ENCODE measurements at regions not wholly inside any gene's neighbourhood (a gene's known extent, or its start where the extent isn't known, plus 50 kb on each side); places are given as distances from the start of the nearest gene placed in this dataset.

DNA sequence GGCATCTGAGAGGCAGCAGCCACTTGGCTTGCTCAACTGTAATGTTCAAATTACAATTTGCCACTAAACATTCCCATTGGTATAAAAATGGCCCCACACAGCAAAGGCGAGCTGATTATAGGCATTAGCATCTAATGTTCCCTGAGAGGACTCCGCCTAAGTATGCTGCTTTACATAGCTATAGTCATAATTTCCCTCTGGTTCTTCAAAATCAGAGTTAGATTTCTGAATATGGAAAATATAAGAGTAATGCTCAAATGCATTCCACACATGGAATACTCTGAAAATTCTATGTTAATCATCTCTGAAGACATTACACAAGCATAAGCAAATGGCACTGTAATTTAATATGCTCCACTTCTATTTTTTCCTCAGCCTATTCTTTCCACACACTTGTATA is 83.7 kb upstream of the BTG1 start:
- Histone ChIP-seq H3K27me3 (ENCODE audit: control insufficient read depth in 1 of 2, insufficient read depth in 2 of 2, low read length in 2 of 2) (no peaks in the 10 kb centered on the region), H3K27ac (ENCODE audit: low read depth in 2 of 2, low read length in 1 of 2) (no peak overlapping the region), H3K9me3 (ENCODE audit: control insufficient read depth in 2 of 2, insufficient read depth in 1 of 2, low read depth in 1 of 2, low read length in 1 of 2) (no peaks in the 10 kb centered on the region), H3K4me1 (ENCODE audit: control insufficient read depth in 2 of 2, insufficient read depth in 2 of 2, low read length in 1 of 2) (peaks cover 0 to 4% of the 10 kb centered on the region in 2 donors), H3K4me3 (ENCODE audit: low read depth in 1 of 2, low read length in 2 of 2) (no peak overlapping the region), H3K36me3 (ENCODE audit: control insufficient read depth in 2 of 2, insufficient read depth in 2 of 2, low read length in 1 of 2) (no peaks in the 10 kb centered on the region)
- 96% methylated on average over 2 of the region's 2 CpGs for WGBS, 2 donors

DNA sequence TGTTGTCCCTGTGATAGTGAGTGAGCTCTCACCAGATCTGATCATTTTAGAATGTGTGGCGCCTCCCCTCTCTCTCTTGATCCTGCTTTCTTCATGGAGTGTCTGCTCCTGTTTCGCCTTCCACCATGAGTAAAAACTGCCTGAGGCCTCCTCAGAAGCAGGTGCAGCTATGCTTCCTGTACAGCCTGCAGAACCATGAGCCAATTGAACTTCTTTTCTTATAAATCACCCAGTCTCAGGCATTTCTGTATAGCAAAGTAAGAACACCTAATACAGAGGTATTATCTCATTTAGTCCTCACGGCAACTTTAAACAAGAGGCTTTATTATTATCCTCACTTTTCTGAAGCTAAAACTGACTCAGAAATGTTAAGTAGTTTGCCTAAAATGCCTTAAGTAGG is 81.3 kb upstream of the BTG1 start:
- Histone ChIP-seq H3K4me3 (ENCODE audit: low read depth in 1 of 2, low read length in 2 of 2) (no peak overlapping the region), H3K27me3 (ENCODE audit: control insufficient read depth in 1 of 2, insufficient read depth in 2 of 2, low read length in 2 of 2) (no peaks in the 10 kb centered on the region), H3K9me3 (ENCODE audit: control insufficient read depth in 2 of 2, insufficient read depth in 1 of 2, low read depth in 1 of 2, low read length in 1 of 2) (no peaks in the 10 kb centered on the region), H3K27ac (ENCODE audit: low read depth in 2 of 2, low read length in 1 of 2) (peak overlapping the region in 1 of 2 donors; percentile 49), H3K36me3 (ENCODE audit: control insufficient read depth in 2 of 2, insufficient read depth in 2 of 2, low read length in 1 of 2) (no peaks in the 10 kb centered on the region), H3K4me1 (ENCODE audit: control insufficient read depth in 2 of 2, insufficient read depth in 2 of 2, low read length in 1 of 2) (peaks cover 0 to 4% of the 10 kb centered on the region in 2 donors)
- WGBS, 2 donors, result 57 to 60% methylated on average over 3 of the region's 3 CpGs

DNA sequence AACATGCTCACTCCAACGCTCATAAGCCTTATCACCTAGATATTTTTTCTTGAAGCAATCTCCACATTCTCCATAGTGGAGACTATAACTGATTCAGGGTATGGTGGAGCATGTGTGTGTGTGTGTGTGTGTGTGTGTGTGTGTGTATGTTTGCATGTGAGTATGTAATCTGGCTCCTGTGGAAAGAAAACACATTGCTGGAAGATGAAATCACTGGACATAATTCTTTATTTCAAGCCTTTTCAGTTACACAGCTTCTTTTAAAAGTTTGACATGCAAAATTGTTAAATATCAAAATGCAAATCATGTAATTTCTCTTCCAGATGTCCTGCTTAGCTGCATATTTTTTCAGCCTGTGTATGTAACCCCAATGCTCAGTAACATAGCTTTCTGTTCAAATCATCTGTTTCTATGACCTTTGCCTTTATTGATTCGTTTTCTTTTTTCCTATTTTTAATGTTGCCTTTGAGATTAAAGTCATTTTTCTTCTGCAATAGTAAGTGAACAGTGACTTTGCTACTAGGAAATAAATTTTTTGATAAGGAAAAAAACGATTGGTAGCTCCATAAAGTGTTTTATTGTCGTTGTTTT is 80.5 kb upstream of the BTG1 start:
- 61 to 75% methylated on average over 4 of the region's 4 CpGs for WGBS, 2 donors
- H3K9me3 ChIP-seq (ENCODE audit: control insufficient read depth in 2 of 2, insufficient read depth in 1 of 2, low read depth in 1 of 2, low read length in 1 of 2), result no peaks in the 10 kb centered on the region
- no peak overlapping the region for H3K27ac ChIP-seq (ENCODE audit: low read depth in 2 of 2, low read length in 1 of 2)
- H3K36me3 ChIP-seq (ENCODE audit: control insufficient read depth in 2 of 2, insufficient read depth in 2 of 2, low read length in 1 of 2), result no peaks in the 10 kb centered on the region
- no peaks in the 10 kb centered on the region for H3K27me3 ChIP-seq (ENCODE audit: control insufficient read depth in 1 of 2, insufficient read depth in 2 of 2, low read length in 2 of 2)
- peaks cover 0 to 4% of the 10 kb centered on the region in 2 donors for H3K4me1 ChIP-seq (ENCODE audit: control insufficient read depth in 2 of 2, insufficient read depth in 2 of 2, low read length in 1 of 2)
- H3K4me3 ChIP-seq (ENCODE audit: low read depth in 1 of 2, low read length in 2 of 2), result no peak overlapping the region

DNA sequence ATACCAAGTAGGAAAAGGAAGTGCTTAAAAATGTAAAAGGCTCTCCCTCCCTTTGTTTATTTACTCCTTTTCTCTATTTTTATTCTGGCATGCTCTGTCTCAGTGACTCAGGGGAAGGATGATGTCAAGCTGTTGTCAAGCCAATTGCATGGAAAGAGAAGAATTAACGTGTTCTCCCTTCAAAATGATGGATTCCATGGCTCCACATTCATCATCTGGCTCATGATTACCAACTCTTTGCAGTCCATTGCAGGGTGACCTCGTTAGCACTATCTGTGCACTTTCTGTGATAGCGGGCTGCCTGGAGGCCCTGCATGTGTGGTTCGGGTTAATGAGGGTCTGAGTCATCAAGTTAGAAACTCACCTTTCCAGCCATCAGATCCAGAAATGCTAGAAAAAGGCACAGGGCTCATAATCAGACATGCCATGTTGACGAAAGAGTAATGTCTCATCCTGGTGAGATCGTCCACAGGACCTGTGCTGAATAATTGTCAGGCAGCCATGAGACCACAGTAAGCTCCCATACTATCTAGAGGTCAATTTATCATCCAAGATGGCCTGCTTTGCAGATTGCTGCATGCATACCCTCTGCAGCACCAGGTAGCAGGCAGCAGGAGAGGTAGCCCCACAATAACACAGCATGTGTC is 79.2 kb upstream of the BTG1 start:
- H3K27me3 ChIP-seq (ENCODE audit: control insufficient read depth in 1 of 2, insufficient read depth in 2 of 2, low read length in 2 of 2), result no peaks in the 10 kb centered on the region
- H3K4me1 ChIP-seq (ENCODE audit: control insufficient read depth in 2 of 2, insufficient read depth in 2 of 2, low read length in 1 of 2), result peaks cover 0 to 4% of the 10 kb centered on the region in 2 donors
- peak overlapping the region in 1 of 2 donors; percentile 42 for H3K27ac ChIP-seq (ENCODE audit: low read depth in 2 of 2, low read length in 1 of 2)
- WGBS, 2 donors, result 30 to 50% methylated on average over 6 of the region's 6 CpGs
- no peak overlapping the region for H3K4me3 ChIP-seq (ENCODE audit: low read depth in 1 of 2, low read length in 2 of 2)
- H3K9me3 ChIP-seq (ENCODE audit: control insufficient read depth in 2 of 2, insufficient read depth in 1 of 2, low read depth in 1 of 2, low read length in 1 of 2), result no peaks in the 10 kb centered on the region
- H3K36me3 ChIP-seq (ENCODE audit: control insufficient read depth in 2 of 2, insufficient read depth in 2 of 2, low read length in 1 of 2), result no peaks in the 10 kb centered on the region

DNA sequence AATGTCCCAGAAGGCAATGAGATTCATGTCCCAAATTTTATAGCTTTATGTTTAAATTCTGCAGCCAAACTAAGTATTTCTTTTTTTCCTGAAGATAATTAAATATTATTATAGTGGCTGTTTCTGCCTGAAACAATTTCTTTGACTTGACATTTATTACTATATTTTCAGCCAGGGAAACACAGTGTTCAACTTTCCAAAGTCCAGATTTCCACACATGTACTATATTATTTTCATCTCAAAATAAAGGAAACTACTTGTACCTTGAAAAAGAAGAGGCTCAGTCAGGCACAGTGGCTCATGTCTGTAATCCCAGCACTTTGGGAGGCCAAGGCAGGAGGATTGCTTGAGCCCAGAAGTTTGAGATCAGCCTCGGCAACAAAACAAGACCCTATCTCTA is 77.8 kb upstream of the BTG1 start:
- Histone ChIP-seq H3K9me3 (ENCODE audit: control insufficient read depth in 2 of 2, insufficient read depth in 1 of 2, low read depth in 1 of 2, low read length in 1 of 2) (no peaks in the 10 kb centered on the region), H3K4me3 (ENCODE audit: low read depth in 1 of 2, low read length in 2 of 2) (no peak overlapping the region), H3K27ac (ENCODE audit: low read depth in 2 of 2, low read length in 1 of 2) (no peak overlapping the region), H3K27me3 (ENCODE audit: control insufficient read depth in 1 of 2, insufficient read depth in 2 of 2, low read length in 2 of 2) (no peaks in the 10 kb centered on the region), H3K36me3 (ENCODE audit: control insufficient read depth in 2 of 2, insufficient read depth in 2 of 2, low read length in 1 of 2) (no peaks in the 10 kb centered on the region), H3K4me1 (ENCODE audit: control insufficient read depth in 2 of 2, insufficient read depth in 2 of 2, low read length in 1 of 2) (peaks cover 0 to 4% of the 10 kb centered on the region in 2 donors)
- WGBS, 2 donors, result 93 to 97% methylated on average over 1 of the region's 1 CpG

DNA sequence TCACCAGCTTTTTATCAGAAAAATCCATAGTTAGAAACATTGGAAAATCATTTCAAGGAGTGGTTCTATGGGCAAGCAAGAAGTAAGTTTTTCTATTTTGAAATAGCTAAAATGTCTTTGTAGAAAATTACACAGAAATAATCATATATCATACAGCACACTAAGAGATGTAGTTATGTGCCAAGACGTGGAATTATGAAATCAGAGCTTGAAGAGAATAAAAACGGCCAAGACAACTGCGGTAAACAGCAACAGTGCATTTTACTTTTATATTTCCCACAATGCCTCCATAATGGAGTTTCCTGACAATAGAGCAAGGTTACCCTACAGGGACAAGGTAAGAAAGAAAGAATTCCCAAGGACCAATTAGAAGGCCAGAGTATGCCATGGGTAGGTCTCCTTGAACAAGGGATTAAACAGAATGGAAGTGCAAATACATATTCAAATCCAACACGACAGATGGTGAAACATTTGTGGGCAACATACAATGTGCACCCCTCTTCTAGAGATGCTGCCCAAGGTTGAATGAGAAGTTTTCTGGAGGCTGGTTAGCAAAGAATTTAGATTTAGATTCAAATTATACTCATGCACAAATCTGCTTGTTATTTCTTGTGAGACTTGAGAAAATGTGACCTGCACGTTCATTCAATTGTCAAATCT is 76.1 kb upstream of the BTG1 start:
- peaks cover 0 to 4% of the 10 kb centered on the region in 2 donors for H3K4me1 ChIP-seq (ENCODE audit: control insufficient read depth in 2 of 2, insufficient read depth in 2 of 2, low read length in 1 of 2)
- H3K9me3 ChIP-seq (ENCODE audit: control insufficient read depth in 2 of 2, insufficient read depth in 1 of 2, low read depth in 1 of 2, low read length in 1 of 2), result no peaks in the 10 kb centered on the region
- no peak overlapping the region for H3K27ac ChIP-seq (ENCODE audit: low read depth in 2 of 2, low read length in 1 of 2)
- H3K4me3 ChIP-seq (ENCODE audit: low read depth in 1 of 2, low read length in 2 of 2), result no peak overlapping the region
- no peaks in the 10 kb centered on the region for H3K36me3 ChIP-seq (ENCODE audit: control insufficient read depth in 2 of 2, insufficient read depth in 2 of 2, low read length in 1 of 2)
- WGBS, 2 donors, result 87 to 89% methylated on average over 5 of the region's 5 CpGs
- no peaks in the 10 kb centered on the region for H3K27me3 ChIP-seq (ENCODE audit: control insufficient read depth in 1 of 2, insufficient read depth in 2 of 2, low read length in 2 of 2)

DNA sequence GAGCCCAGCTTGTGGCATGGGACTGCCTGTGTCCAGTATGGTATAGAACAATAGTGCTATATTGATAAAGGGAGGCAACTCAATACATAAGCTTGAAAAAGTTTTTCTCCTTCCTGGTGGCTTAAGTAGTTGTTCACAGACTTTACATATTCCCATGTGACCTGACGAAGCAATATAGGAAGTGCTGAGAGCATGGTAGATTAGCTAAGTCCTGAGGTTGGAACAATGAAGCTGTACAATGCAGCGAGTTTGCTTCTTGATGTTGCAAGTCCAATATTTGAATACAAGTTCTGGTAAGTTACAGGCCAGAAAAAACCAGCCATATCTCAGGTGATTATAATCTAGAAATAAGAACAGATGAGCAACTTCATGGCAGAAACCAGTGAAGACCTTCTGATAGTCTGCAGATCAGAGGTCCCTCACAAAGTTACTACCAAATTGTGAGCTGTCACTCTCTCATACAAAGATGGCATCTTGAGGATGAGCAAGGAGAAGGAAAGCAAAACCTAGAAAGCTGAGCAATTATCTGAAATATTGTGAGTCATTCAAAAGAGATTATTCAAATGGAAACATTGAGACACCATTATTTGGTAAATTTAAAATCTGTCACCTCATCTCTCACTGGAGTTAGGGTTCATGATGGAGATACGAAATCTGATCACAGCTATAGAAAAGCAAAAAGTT is 72.9 kb upstream of the BTG1 start:
- Histone ChIP-seq H3K27ac (ENCODE audit: low read depth in 2 of 2, low read length in 1 of 2) (no peak overlapping the region), H3K4me1 (ENCODE audit: control insufficient read depth in 2 of 2, insufficient read depth in 2 of 2, low read length in 1 of 2) (no peaks in the 10 kb centered on the region)

DNA sequence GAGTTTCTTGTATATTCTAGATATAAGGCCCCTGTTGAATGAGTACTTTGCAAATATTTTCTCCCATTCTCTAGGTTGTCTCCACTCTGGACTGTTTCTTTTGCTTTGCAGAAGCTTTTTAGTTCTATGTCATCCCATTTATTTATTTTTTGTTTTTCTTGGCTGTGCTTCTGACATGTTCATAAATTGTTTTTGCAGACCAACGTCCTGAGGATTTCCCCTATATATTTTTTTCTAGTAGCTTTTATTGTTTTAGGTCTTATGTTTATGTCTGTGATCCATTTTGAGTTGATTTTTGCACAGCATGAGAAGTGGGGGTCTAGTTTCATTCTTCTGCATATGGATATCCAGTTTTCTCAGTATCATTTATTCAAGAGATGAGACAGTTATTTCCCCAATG is 70.4 kb upstream of the BTG1 start:
- no peaks in the 10 kb centered on the region for H3K4me1 ChIP-seq (ENCODE audit: control insufficient read depth in 2 of 2, insufficient read depth in 2 of 2, low read length in 1 of 2)
- H3K27me3 ChIP-seq (ENCODE audit: control insufficient read depth in 1 of 2, insufficient read depth in 2 of 2, low read length in 2 of 2), result no peaks in the 10 kb centered on the region
- no peak overlapping the region for H3K27ac ChIP-seq (ENCODE audit: low read depth in 2 of 2, low read length in 1 of 2)
- H3K36me3 ChIP-seq (ENCODE audit: control insufficient read depth in 2 of 2, insufficient read depth in 2 of 2, low read length in 1 of 2), result no peaks in the 10 kb centered on the region
- H3K9me3 ChIP-seq (ENCODE audit: control insufficient read depth in 2 of 2, insufficient read depth in 1 of 2, low read depth in 1 of 2, low read length in 1 of 2), result no peaks in the 10 kb centered on the region
- H3K4me3 ChIP-seq (ENCODE audit: low read depth in 1 of 2, low read length in 2 of 2), result no peak overlapping the region
- WGBS, 2 donors, result 11 to 23% methylated on average over 1 of the region's 1 CpG

More for the DNA sequence above, 72.9 kb upstream of the BTG1 start:
- Histone ChIP-seq H3K36me3 (ENCODE audit: control insufficient read depth in 2 of 2, insufficient read depth in 2 of 2, low read length in 1 of 2) (no peaks in the 10 kb centered on the region), H3K27me3 (ENCODE audit: control insufficient read depth in 1 of 2, insufficient read depth in 2 of 2, low read length in 2 of 2) (no peaks in the 10 kb centered on the region), H3K9me3 (ENCODE audit: control insufficient read depth in 2 of 2, insufficient read depth in 1 of 2, low read depth in 1 of 2, low read length in 1 of 2) (no peaks in the 10 kb centered on the region), H3K4me3 (ENCODE audit: low read depth in 1 of 2, low read length in 2 of 2) (no peak overlapping the region)
- 79 to 86% methylated on average over 3 of the region's 3 CpGs for WGBS, 2 donors

DNA sequence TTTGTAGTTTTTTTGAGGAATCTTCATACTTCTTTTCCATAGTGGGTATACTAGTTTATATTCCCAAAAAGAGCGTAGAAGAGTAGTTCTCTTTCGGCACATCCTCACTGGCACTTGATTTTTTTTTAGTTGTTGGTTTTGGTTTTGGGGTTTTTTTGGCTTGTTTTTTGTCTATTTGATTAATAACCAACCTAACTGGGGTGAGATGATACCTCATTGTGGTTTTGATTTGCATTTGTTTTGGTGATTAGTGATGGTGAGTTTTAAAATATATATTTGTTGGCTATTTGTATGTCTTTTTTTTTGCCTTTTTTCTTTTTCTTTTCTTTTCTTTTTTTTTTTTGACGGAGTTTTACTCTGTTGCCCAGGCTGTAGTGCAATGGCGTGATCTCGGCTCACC is 69.7 kb upstream of the BTG1 start:
- H3K4me3 ChIP-seq (ENCODE audit: low read depth in 1 of 2, low read length in 2 of 2), result no peak overlapping the region
- no peaks in the 10 kb centered on the region for H3K27me3 ChIP-seq (ENCODE audit: control insufficient read depth in 1 of 2, insufficient read depth in 2 of 2, low read length in 2 of 2)
- WGBS, 2 donors, result 94 to 97% methylated on average over 5 of the region's 5 CpGs
- no peaks in the 10 kb centered on the region for H3K36me3 ChIP-seq (ENCODE audit: control insufficient read depth in 2 of 2, insufficient read depth in 2 of 2, low read length in 1 of 2)
- H3K27ac ChIP-seq (ENCODE audit: low read depth in 2 of 2, low read length in 1 of 2), result no peak overlapping the region
- H3K9me3 ChIP-seq (ENCODE audit: control insufficient read depth in 2 of 2, insufficient read depth in 1 of 2, low read depth in 1 of 2, low read length in 1 of 2), result no peaks in the 10 kb centered on the region
- H3K4me1 ChIP-seq (ENCODE audit: control insufficient read depth in 2 of 2, insufficient read depth in 2 of 2, low read length in 1 of 2), result no peaks in the 10 kb centered on the region
